Endodermal cell (in vitro differentiated cells): ENCODE measurements at regions not wholly inside any gene's neighbourhood (a gene's known extent, or its start where the extent isn't known, plus 50 kb on each side); places are given as distances from the start of the nearest gene placed in this dataset.

Experiments used
- DNase-seq: peaks from one replicate; pipeline ENCODE4 v3.0.0-alpha.2; 2017
- H3K27ac ChIP-seq: 2 replicates; pipeline ENCODE4 v1.5.1; 2013; ENCODE audit warnings: mild to moderate bottlenecking, low read depth, low read length, moderate library complexity
- H3K27me3 ChIP-seq: 2 replicates; pipeline ENCODE4 v1.6.1; 2013; ENCODE audit warnings: mild to moderate bottlenecking, low read length, moderate library complexity; ENCODE audit not compliant: insufficient read depth, control insufficient read depth, poor library complexity, severe bottlenecking
- H3K36me3 ChIP-seq: 2 replicates; pipeline ENCODE4 v1.7.0; 2013; ENCODE audit warnings: mild to moderate bottlenecking, low read length, moderate library complexity; ENCODE audit not compliant: control insufficient read depth, insufficient read depth
- H3K4me1 ChIP-seq: one replicate; pipeline ENCODE4 v1.7.0; 2013; ENCODE audit warnings: low read length; ENCODE audit not compliant: control insufficient read depth, insufficient read depth
- H3K4me3 ChIP-seq: 2 replicates; pipeline ENCODE4 v1.5.1; 2013; ENCODE audit warnings: mild to moderate bottlenecking, low read length, moderate library complexity
- H3K9ac ChIP-seq: 2 replicates; pipeline ENCODE4 v1.6.1; 2013; ENCODE audit warnings: mild to moderate bottlenecking, low read length, moderate library complexity; ENCODE audit not compliant: poor library complexity, severe bottlenecking; ENCODE audit errors: extremely low read depth
- H3K9me3 ChIP-seq: 2 replicates; pipeline ENCODE4 v1.6.1; 2013; ENCODE audit warnings: mild to moderate bottlenecking, low read length, moderate library complexity; ENCODE audit not compliant: control insufficient read depth
- H3K27ac Mint-ChIP-seq: 2 replicates; pipeline ENCODE4 v1.8.0; 2020; ENCODE audit warnings: mixed read lengths
- H3K27me3 Mint-ChIP-seq: 2 replicates; pipeline ENCODE4 v1.8.0; 2021; ENCODE audit warnings: mild to moderate bottlenecking, mixed read lengths; ENCODE audit not compliant: insufficient read depth
- H3K36me3 Mint-ChIP-seq: 2 replicates; pipeline ENCODE4 v1.8.0; 2020; ENCODE audit warnings: low read depth, mixed read lengths
- H3K4me1 Mint-ChIP-seq: 2 replicates; pipeline ENCODE4 v1.8.0; 2020; ENCODE audit warnings: mixed read lengths
- H3K4me3 Mint-ChIP-seq: 2 replicates; pipeline ENCODE4 v1.8.0; 2020; ENCODE audit warnings: mild to moderate bottlenecking, moderate library complexity, mixed read lengths
- H3K9me3 Mint-ChIP-seq: 2 replicates; pipeline ENCODE4 v1.8.0; 2020; ENCODE audit warnings: mild to moderate bottlenecking, mixed read lengths
- CTCF ChIP-seq: fragments of 200-600 bp; sonication (generic); conservative IDR thresholded peaks from 2 replicates; pipeline ENCODE4 v1.5.0; 2021; ENCODE audit warnings: antibody characterized with exemption, mild to moderate bottlenecking
- WGBS, 2 experiments: methylation state at CpG; one replicate each; pipeline versions ENCODE4 v1.1.5 to v1.1.7; 2013; ENCODE audit warnings: missing lambda C conversion rate in 2 of 2, mixed read lengths in 1 of 2; ENCODE audit not compliant: insufficient coverage in 1 of 2, insufficient read length in 1 of 2; 5-methylcytosine and 5-hydroxymethylcytosine counted together

- H3K9me3 ChIP-seq = no peaks in the 10 kb centered on the region
- H3K4me1 Mint-ChIP-seq = peaks cover 7% of the 10 kb centered on the region
Observed at GRCh38 chr3:66666362-66666761, 165.5 kb upstream of the LRIG1 start.

GRCh38 chr3:66667263-66667662 is 166.4 kb upstream of the LRIG1 start:
- no peaks in the 10 kb centered on the region for H3K36me3 Mint-ChIP-seq
- H3K4me1 ChIP-seq = no peaks in the 10 kb centered on the region
- H3K4me3 ChIP-seq = no peak overlapping the region
- H3K27me3 ChIP-seq = no peaks in the 10 kb centered on the region
- H3K9me3 ChIP-seq = no peaks in the 10 kb centered on the region
- H3K27me3 Mint-ChIP-seq = no peaks in the 10 kb centered on the region
- no peak overlapping the region for H3K4me3 Mint-ChIP-seq
- peaks cover 7% of the 10 kb centered on the region for H3K4me1 Mint-ChIP-seq
- H3K27ac ChIP-seq = no peak overlapping the region
- DNase-seq = no peak
- peaks cover 8% of the 10 kb centered on the region for H3K9me3 Mint-ChIP-seq
- no peak overlapping the region for H3K27ac Mint-ChIP-seq
- no peak overlapping the region for H3K9ac ChIP-seq
- 79% methylated on average over 1 of the region's 1 CpG; no CpG with 5 or more reads in 1 of the 2 experiments for WGBS, 2 experiments
- H3K36me3 ChIP-seq = no peaks in the 10 kb centered on the region
- no peak for TF ChIP-seq CTCF

More at GRCh38 chr3:66666362-66666761, 165.5 kb upstream of the LRIG1 start:
- Histone ChIP-seq H3K4me1 (no peaks in the 10 kb centered on the region), H3K9ac (no peak overlapping the region), H3K36me3 (no peaks in the 10 kb centered on the region), H3K27ac (no peak overlapping the region), H3K27me3 (no peaks in the 10 kb centered on the region), H3K4me3 (no peak overlapping the region)
- no peaks in the 10 kb centered on the region for H3K36me3 Mint-ChIP-seq
- TF ChIP-seq CTCF = no peak
- H3K9me3 Mint-ChIP-seq = peaks cover 8% of the 10 kb centered on the region
- DNase-seq = no peak
- no peaks in the 10 kb centered on the region for H3K27me3 Mint-ChIP-seq
- H3K4me3 Mint-ChIP-seq = no peak overlapping the region
- no peak overlapping the region for H3K27ac Mint-ChIP-seq

- Histone ChIP-seq H3K4me1 (no peaks in the 10 kb centered on the region), H3K36me3 (no peaks in the 10 kb centered on the region), H3K9me3 (no peaks in the 10 kb centered on the region), H3K27me3 (no peaks in the 10 kb centered on the region), H3K27ac (no peak overlapping the region), H3K9ac (no peak overlapping the region), H3K4me3 (no peak overlapping the region)
- Mint-ChIP-seq H3K36me3 (no peaks in the 10 kb centered on the region), H3K4me3 (no peak overlapping the region), H3K27ac (no peak overlapping the region), H3K27me3 (peaks cover 4% of the 10 kb centered on the region), H3K9me3 (peaks cover 8% of the 10 kb centered on the region), H3K4me1 (peaks cover 7% of the 10 kb centered on the region)
- DNase-seq = no peak
- WGBS, 2 experiments = 84 to 91% methylated on average over 1 of the region's 1 CpG
- TF ChIP-seq CTCF = no peak
Observed at GRCh38 chr3:66671291-66671690, 170.5 kb upstream of the LRIG1 start.
